ENCODE measurements at regions not wholly inside any gene's neighbourhood (a gene's known extent, or its start where the extent isn't known, plus 50 kb on each side); places are given as distances from the start of the nearest gene placed in this dataset.

DNA sequence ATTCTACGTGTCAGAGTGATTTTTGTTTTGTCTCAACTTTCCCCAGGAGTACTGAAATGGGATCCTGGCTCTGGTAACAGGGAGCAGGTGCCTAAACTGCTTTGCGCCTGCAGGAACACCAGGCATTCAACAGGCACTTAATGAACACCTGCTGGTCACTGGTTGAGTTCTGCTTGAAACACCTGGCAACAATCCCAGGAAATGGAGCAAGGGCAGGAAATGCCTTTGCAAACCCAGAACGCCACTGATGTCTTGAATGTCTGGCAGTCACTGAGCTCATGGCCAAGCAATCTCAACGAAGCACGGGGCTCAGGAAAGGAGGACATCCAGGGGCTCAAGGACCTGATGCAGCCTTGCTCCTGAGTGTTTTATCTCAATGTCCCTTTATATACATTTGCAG is 360.0 kb upstream of the RAB6C start:
- Histone ChIP-seq H3K27ac (ENCODE audit: extremely low read depth, low read depth, low read length) (no peak overlapping the region), H3K4me2 (ENCODE audit: insufficient read depth, low read length) (no peak overlapping the region), H3K36me3 (ENCODE audit: control insufficient read depth, insufficient read depth, low read length) (no peaks in the 10 kb centered on the region), H3K9me1 (ENCODE audit: control insufficient read depth, insufficient read depth, low read length) (no peaks in the 10 kb centered on the region), H2AFZ (ENCODE audit: low read depth, low read length) (no peak overlapping the region), H3K79me2 (ENCODE audit: control insufficient read depth, insufficient read depth, low read length) (no peaks in the 10 kb centered on the region), H3K9ac (ENCODE audit: insufficient read depth in 1 of 2, low read depth in 2 of 2, low read length in 2 of 2) (no peak overlapping the region), H3K4me1 (replicated peaks in 1 of 2; ENCODE audit: control insufficient read depth in 2 of 2, insufficient read depth in 2 of 2, low read length in 2 of 2) (no peaks in the 10 kb centered on the region), H3K27me3 (ENCODE audit: control insufficient read depth in 2 of 2, insufficient read depth in 2 of 2, low read length in 2 of 2) (peaks cover 1 to 28% of the 10 kb centered on the region in 2 experiments), H3K9me3 (replicated peaks; ENCODE audit: control insufficient read depth, insufficient read depth, low read depth, low read length) (no peaks in the 10 kb centered on the region), H4K20me1 (replicated peaks; ENCODE audit: control insufficient read depth, insufficient read depth, low read length) (no peaks in the 10 kb centered on the region), H3K4me3 (no peak overlapping the region)
- in situ Hi-C loops (cut with MboI), result no loop called here
- WGBS (ENCODE audit: insufficient coverage, low coverage, missing lambda C conversion rate), result 1% methylated on average over 5 of the region's 5 CpGs
- DNase-seq (ENCODE audit: extremely low read depth in 1 of 4, low spot score in 3 of 4) (no peak), ATAC-seq (no peak), FAIRE-seq (no peak)
- ChIA-PET CTCF (ENCODE audit: low intra/inter-chr PET ratio) (no interaction called here), POLR2A (interaction anchor here (0.6 to 1.2 kb wide), 2 partner anchors 10 to 145 kb away, joined by 3 to 5 read pairs; no protein-coding TSS in a partner anchor)
- BruUV-seq (replicated peaks), result no TSS peak
- intact Hi-C loops (cut with micrococcal nuclease), result no loop called here
- TF ChIP-seq, protein P1, sequence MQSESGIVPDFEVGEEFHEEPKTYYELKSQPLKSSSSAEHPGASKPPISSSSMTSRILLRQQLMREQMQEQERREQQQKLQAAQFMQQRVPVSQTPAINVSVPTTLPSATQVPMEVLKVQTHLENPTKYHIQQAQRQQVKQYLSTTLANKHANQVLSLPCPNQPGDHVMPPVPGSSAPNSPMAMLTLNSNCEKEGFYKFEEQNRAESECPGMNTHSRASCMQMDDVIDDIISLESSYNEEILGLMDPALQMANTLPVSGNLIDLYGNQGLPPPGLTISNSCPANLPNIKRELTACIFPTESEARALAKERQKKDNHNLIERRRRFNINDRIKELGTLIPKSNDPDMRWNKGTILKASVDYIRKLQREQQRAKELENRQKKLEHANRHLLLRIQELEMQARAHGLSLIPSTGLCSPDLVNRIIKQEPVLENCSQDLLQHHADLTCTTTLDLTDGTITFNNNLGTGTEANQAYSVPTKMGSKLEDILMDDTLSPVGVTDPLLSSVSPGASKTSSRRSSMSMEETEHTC (IDR thresholded peaks at IDR 0.05), result no peak
- TF ChIP-seq SAP30 (IDR thresholded peaks at IDR 0.05; ENCODE audit: borderline replicate concordance, insufficient read depth, low read depth, low read length, poor library complexity, severe bottlenecking) (no peak), MAZ (CRISPR knock-in tag; conservative IDR thresholded peaks at IDR 0.05 in 1 of 2, IDR thresholded peaks at IDR 0.05 in 1 of 2) (no peak), PHB (CRISPR knock-in tag; IDR thresholded peaks at IDR 0.05) (no peak), TEAD2 (tag; IDR thresholded peaks at IDR 0.05) (no peak), CEBPG (CRISPR knock-in tag; IDR thresholded peaks at IDR 0.05) (no peak), CEBPG (tag; conservative IDR thresholded peaks at IDR 0.05 in 1 of 2, IDR thresholded peaks at IDR 0.05 in 1 of 2) (no peak), PYGO2 (tag; IDR thresholded peaks at IDR 0.05) (no peak), U2AF2 (optimal IDR thresholded peaks at IDR 0.05; ENCODE audit: low read depth, low read length) (no peak), ZNF134 (CRISPR knock-in tag; conservative IDR thresholded peaks at IDR 0.05) (no peak), GTF2A2 (tag; IDR thresholded peaks at IDR 0.05) (no peak), DNMT1 (IDR thresholded peaks at IDR 0.05) (no peak), GTF2E2 (tag; IDR thresholded peaks at IDR 0.05) (no peak)
- TF ChIP-seq, protein P2, sequence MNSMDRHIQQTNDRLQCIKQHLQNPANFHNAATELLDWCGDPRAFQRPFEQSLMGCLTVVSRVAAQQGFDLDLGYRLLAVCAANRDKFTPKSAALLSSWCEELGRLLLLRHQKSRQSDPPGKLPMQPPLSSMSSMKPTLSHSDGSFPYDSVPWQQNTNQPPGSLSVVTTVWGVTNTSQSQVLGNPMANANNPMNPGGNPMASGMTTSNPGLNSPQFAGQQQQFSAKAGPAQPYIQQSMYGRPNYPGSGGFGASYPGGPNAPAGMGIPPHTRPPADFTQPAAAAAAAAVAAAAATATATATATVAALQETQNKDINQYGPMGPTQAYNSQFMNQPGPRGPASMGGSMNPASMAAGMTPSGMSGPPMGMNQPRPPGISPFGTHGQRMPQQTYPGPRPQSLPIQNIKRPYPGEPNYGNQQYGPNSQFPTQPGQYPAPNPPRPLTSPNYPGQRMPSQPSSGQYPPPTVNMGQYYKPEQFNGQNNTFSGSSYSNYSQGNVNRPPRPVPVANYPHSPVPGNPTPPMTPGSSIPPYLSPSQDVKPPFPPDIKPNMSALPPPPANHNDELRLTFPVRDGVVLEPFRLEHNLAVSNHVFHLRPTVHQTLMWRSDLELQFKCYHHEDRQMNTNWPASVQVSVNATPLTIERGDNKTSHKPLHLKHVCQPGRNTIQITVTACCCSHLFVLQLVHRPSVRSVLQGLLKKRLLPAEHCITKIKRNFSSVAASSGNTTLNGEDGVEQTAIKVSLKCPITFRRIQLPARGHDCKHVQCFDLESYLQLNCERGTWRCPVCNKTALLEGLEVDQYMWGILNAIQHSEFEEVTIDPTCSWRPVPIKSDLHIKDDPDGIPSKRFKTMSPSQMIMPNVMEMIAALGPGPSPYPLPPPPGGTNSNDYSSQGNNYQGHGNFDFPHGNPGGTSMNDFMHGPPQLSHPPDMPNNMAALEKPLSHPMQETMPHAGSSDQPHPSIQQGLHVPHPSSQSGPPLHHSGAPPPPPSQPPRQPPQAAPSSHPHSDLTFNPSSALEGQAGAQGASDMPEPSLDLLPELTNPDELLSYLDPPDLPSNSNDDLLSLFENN (IDR thresholded peaks at IDR 0.05; ENCODE audit: low read depth in 2 of 2, low read length in 2 of 2), result no peak
- TF ChIP-seq, protein P3, sequence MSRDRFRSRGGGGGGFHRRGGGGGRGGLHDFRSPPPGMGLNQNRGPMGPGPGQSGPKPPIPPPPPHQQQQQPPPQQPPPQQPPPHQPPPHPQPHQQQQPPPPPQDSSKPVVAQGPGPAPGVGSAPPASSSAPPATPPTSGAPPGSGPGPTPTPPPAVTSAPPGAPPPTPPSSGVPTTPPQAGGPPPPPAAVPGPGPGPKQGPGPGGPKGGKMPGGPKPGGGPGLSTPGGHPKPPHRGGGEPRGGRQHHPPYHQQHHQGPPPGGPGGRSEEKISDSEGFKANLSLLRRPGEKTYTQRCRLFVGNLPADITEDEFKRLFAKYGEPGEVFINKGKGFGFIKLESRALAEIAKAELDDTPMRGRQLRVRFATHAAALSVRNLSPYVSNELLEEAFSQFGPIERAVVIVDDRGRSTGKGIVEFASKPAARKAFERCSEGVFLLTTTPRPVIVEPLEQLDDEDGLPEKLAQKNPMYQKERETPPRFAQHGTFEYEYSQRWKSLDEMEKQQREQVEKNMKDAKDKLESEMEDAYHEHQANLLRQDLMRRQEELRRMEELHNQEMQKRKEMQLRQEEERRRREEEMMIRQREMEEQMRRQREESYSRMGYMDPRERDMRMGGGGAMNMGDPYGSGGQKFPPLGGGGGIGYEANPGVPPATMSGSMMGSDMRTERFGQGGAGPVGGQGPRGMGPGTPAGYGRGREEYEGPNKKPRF (IDR thresholded peaks at IDR 0.05; ENCODE audit: low read depth, low read length), result no peak
- TF ChIP-seq, protein P4, sequence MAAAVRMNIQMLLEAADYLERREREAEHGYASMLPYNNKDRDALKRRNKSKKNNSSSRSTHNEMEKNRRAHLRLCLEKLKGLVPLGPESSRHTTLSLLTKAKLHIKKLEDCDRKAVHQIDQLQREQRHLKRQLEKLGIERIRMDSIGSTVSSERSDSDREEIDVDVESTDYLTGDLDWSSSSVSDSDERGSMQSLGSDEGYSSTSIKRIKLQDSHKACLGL (CRISPR knock-in tag; IDR thresholded peaks at IDR 0.05; ENCODE audit: borderline replicate concordance, poor library complexity, severe bottlenecking), result no peak
